Hippocampal formation (tissue), 2 donors: ENCODE measurements at regions not wholly inside any gene's neighbourhood (a gene's known extent, or its start where the extent isn't known, plus 50 kb on each side); places are given as distances from the start of the nearest gene placed in this dataset.
A peak's percentile ranks its signal among the peaks of the same experiment; 100 is the strongest.

Experiments used
- DNase-seq, 2 donors: peaks; one replicate each; lab custom pipeline; 2025; lab: John Stamatoyannopoulos, UW

DNA sequence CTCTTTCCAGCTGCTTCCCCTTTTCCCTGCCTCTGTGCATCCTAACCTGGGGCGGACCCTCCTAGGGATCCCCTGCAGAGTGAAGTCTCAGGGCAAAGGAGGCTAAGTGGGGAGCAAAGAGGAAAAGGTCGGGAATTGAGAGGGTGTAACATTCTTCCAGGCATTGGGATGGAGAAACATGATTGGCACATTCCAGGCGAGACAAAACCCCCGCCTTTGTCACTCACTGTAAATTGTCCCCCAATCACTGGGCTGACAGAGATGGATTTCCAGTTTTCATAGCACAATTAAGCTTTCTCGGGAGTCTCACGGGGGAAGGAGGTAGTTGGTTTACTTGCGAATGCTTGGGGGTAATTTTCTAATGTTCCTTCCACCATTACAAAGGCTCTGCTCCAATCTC lies 74.9 kb downstream of the MIAT start:
- DNase-seq = no peak

DNA sequence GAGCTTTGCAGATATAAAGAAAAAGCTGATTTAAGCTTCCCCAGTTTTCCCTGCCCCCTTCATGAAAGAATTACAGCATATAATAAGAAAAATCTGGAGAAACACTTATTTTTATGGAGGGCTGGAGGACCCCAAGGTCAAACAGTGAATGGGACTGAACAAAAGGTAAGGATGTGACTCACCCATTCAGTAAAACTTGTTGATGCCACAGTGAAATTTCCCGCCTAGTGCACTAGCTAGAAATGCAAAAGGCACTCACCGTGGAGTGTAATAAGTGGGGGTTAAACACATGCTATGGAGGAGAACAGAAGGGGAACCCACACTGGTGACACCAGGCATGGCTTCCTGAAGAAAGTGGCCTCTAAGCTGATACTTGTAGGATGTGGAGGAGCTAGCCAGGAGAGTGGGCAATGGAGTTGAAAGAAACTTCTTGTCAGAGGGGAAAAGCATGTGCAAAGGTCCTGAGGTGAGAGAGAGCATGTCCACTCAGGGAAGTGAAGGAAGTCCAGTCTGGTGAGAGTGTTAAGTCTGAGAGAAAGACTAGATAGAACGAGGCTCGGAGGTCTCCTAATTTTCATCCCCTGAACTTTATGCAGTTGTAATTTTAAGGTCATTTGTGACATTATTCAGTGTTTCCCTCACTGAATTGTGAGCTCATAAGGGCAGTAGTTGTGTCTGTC lies 77.1 kb downstream of the MIAT start:
- DNase-seq = no peak

GRCh38 chr22:26735019-26735409 lies 77.6 kb downstream of the MIAT start:
- DNase-seq = no peak

- DNase-seq = no peak
These were observed 79.9 kb downstream of the MIAT start for GRCh38 chr22:26737262-26737661.

DNA sequence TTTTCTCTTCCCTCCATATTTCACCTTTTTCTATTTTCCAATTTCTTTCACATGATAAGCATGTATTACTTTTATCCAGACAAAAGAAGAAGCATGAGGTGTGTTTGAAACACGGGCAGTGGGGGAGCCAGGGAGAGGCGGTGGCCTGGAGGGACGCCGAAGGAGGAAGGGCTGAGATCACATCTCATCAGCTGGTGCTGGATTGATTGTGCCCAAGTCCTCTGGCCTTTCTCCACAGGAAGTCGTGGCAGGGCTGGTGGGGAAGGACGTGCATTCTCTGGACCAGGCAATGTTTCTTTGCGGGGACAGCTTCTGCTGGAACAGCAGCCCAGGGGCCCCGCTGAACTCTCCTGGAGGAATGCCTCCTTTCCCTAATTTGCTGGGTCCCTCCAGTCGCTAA lies 82.9 kb downstream of the MIAT start:
- DNase-seq = no peak

DNA sequence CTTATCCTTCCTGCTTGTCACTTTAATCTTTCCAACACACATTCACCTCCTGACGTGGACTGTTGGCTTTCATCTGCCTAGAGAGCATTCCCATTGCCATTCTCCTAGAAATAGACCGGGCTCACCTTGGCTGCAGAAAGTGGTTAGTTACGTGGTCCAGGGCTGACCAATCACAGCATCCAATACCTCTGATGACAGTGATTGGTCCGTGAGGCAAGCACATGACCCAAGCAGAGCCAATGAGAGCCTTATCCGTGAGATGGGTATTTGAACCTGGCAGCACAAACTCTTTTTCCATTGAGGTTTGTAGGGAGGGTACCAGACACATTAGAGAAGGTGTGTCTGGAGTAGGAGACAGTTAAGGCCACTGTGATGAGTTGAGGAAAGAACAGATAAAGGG lies 85.8 kb downstream of the MIAT start:
- no peak for DNase-seq

DNA sequence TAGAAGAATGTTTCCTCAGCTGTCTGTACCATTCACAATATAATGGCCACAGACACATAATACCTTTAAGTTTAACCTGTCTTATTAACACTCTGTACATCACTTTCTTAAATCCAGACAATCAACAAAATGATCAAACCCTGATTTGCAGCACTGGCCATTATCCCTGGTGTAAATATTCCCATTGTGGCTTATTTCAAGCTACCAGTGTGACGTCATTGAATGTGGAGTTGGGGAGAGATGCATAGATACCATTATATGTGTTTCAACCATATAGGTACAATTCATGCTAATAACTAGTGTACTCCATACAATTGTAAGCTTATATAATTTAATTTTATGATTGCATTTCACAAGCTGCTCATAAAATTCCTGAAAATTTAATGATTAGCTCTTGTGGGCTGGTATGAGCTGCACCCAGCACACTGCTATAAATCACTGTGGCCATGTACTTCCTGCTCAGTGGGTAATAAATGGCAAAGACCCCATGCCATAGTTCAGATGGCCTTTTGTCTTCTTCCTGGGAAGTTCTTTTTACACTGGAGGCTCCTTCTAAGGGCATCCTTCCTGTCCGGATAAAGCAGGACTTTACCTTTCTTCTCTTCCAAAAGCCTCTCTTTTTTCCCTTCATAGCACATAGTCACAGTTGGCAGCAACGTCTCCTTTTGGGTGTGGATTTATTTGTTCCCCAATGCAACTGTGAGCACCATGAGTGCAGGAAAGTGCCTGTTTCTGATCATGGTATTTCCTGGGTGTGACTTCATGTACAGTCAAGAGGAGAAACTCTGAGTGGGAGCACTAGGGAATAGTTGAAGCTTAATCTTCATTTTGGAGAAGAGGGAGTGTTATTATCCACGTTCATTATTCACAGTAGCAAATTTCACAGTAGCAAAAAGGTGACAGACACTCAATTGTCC lies 87.8 kb downstream of the MIAT start:
- no peak for DNase-seq

- no peak for DNase-seq
These were observed 88.9 kb downstream of the MIAT start for GRCh38 chr22:26746311-26746710.

- DNase-seq = peak; percentile 33 to 37
These were observed 91.5 kb downstream of the MIAT start for GRCh38 chr22:26748845-26749244.

GRCh38 chr22:26751217-26751616 lies 93.8 kb downstream of the MIAT start:
- DNase-seq = peak; percentile 17 to 30

DNA sequence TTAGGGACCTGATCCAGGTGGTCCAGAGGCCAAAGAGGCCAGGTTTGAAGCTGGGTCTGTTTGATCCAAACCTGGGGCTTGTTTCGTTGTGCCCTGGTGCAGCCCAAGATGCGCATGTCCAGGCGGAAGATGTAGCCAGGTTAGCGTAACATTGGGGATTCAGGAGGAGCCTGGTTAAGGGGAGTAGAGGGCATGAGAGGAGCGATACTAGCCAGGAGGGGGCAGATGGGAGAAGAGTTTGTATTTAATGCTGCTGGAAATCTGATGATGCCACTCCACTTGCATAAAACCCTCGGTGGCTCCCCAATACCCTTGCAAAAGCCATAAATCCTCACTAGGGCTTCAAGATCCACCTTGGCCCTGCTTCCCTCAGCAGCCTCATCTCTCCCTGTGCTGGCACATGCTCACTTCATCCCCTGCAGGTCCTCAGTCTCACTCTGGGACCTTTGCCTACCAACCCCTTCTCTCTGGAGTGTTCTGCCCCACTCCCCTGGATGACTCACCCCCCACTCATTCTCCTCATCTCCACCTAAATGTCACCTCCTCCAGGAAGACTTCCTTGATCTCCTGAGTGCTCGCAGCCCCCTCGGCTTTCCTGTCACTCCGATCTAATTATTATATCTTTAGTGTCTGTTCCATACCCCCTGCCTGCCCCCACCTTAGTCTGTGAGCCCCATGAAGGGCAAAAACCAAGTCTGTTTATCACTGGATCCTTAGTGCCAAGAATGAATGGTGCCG lies 95.9 kb downstream of the MIAT start:
- no peak for DNase-seq

GRCh38 chr22:26756675-26757293 lies 99.4 kb downstream of the MIAT start:
- peak; percentile 31 to 53 for DNase-seq

GRCh38 chr22:26757496-26757895 lies 100.1 kb downstream of the MIAT start:
- no peak for DNase-seq

- DNase-seq = no peak
These were observed 105.4 kb downstream of the MIAT start for GRCh38 chr22:26762503-26763472.

DNA sequence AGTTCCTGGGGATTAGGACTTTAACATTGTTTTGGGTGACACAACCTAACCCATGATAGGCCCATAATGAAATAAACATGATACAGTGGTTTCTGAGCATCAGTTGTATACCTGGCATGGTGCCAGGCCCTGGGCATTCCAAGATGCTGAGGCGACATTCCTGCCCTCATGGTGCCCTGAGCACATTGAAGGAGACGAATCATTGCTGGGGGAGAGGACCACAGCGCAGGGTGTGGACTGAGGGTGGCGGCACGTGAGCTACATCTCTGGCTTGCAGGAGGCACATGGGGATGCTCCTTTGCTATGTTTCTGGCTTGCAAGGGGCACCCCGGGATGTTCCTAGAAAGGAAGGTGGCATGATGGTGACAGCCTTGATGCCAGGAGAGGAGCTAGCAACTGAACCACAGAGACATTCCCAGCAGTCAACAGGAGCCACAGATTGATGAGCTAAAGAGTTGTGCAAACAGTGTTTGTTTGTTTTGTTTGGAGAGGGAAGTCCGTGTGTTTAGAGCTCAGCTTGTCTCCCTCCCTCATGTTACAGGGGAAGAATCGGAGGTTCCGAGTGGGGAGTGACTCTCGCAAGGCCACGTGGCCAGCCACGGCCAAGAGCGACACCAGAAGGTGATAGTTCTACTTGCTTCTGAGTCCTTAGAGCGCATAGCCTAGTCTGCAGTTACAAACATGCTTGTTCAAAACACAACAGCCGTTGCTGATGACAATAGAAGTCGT lies 106.4 kb downstream of the MIAT start:
- DNase-seq = no peak

- DNase-seq = no peak
These were observed 109.3 kb downstream of the MIAT start for GRCh38 chr22:26766510-26767350.

DNA sequence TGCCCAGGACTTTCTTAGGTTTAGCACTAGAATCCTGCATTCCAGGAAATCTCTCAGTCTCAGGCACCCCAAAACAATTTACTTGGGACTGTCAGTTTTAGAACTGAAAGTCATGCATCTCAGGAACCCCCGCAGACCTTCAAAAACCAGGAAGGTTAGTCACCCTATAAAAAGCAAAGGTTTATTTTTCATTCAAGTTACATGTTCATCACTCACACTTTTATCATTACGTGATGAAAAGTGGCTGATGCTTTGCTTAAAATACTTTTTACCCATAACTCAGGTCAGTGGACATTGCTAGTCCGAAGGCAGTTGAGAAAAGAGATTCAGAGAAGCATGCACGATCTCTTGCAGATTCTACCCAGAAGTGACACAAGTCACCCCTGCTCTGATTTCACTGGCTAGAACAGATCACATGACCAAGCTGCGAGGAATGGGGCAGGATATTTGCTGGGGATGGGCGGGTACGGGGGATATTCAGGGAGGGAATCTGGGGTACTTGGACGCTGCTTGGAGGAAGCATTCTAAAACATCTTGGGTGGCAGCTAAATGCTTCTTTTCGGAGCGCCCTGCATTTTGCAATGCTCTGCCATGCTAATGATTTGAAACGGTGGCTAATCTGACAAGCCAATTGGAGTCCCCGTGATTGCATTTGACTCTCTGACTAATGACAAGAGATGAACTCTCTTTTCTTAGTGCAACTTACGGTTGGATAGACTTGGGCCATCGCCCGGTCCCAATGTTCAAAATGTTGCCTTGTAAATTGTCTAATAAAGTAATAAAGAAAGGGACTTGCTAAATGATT lies 110.2 kb downstream of the MIAT start:
- DNase-seq = peak in 1 of 2 donors; percentile 14

- no peak for DNase-seq
These were observed 110.7 kb downstream of the MIAT start for GRCh38 chr22:26768156-26768515.

- no peak for DNase-seq
These were observed 111.6 kb downstream of the MIAT start for GRCh38 chr22:26768952-26769351.
